KMS-11 (cell line): ENCODE measurements at regions not wholly inside any gene's neighbourhood (a gene's known extent, or its start where the extent isn't known, plus 50 kb on each side); places are given as distances from the start of the nearest gene placed in this dataset.

Experiments
- H2AFZ ChIP-seq: fragments of 200-600 bp; sonication (generic); 2 replicates; pipeline ENCODE4 v1.6.1; 2016; ENCODE audit warnings: antibody characterized with exemption, mixed run types, low read depth
- H3K27ac ChIP-seq: fragments of 200-600 bp; sonication (generic); 2 replicates; pipeline ENCODE4 v1.6.1; 2016; ENCODE audit warnings: mild to moderate bottlenecking, mixed run types
- H3K27me3 ChIP-seq: fragments of 200-600 bp; sonication (generic); 2 replicates; pipeline ENCODE4 v1.6.1; 2017; ENCODE audit warnings: mild to moderate bottlenecking, low read depth, mixed run types, moderate library complexity; ENCODE audit not compliant: insufficient read depth
- H3K36me3 ChIP-seq: fragments of 200-600 bp; sonication (generic); 2 replicates; pipeline ENCODE4 v1.6.1; 2017; ENCODE audit warnings: mild to moderate bottlenecking, mixed run types; ENCODE audit not compliant: insufficient read depth
- H3K4me1 ChIP-seq: fragments of 200-600 bp; sonication (generic); 2 replicates; pipeline ENCODE4 v1.6.1; 2016; ENCODE audit warnings: mild to moderate bottlenecking, low read depth, mixed run types; ENCODE audit not compliant: poor library complexity, severe bottlenecking
- H3K4me2 ChIP-seq: fragments of 200-600 bp; sonication (generic); 2 replicates; pipeline ENCODE4 v1.7.0; 2016; ENCODE audit warnings: mild to moderate bottlenecking, mixed run types
- H3K4me3 ChIP-seq: fragments of 200-600 bp; sonication (generic); IDR thresholded peaks from 2 replicates; pipeline ENCODE4 v1.6.1; 2017; ENCODE audit warnings: low read depth, low read length, mixed read lengths; ENCODE audit not compliant: insufficient read depth
- H3K79me2 ChIP-seq: fragments of 200-600 bp; sonication (generic); 2 replicates; pipeline ENCODE4 v1.6.1; 2016; ENCODE audit warnings: low read depth, mixed run types; ENCODE audit not compliant: insufficient read depth
- H3K9ac ChIP-seq: fragments of 200-600 bp; sonication (generic); 2 replicates; pipeline ENCODE4 v1.6.1; 2016; ENCODE audit warnings: mild to moderate bottlenecking, mixed run types
- H4K20me1 ChIP-seq: fragments of 200-600 bp; sonication (generic); 2 replicates; pipeline ENCODE4 v1.6.1; 2016; ENCODE audit warnings: mild to moderate bottlenecking, mixed run types; ENCODE audit not compliant: insufficient read depth
- TF ChIP-seq, protein P1 (sequence below): fragments of 200-600 bp; sonication (generic); conservative IDR thresholded peaks from 2 replicates; pipeline ENCODE4 v1.6.1; 2017; ENCODE audit warnings: low read depth, mild to moderate bottlenecking, antibody characterized with exemption, low read length, moderate library complexity, mixed read lengths

- TF ChIP-seq, protein P1, sequence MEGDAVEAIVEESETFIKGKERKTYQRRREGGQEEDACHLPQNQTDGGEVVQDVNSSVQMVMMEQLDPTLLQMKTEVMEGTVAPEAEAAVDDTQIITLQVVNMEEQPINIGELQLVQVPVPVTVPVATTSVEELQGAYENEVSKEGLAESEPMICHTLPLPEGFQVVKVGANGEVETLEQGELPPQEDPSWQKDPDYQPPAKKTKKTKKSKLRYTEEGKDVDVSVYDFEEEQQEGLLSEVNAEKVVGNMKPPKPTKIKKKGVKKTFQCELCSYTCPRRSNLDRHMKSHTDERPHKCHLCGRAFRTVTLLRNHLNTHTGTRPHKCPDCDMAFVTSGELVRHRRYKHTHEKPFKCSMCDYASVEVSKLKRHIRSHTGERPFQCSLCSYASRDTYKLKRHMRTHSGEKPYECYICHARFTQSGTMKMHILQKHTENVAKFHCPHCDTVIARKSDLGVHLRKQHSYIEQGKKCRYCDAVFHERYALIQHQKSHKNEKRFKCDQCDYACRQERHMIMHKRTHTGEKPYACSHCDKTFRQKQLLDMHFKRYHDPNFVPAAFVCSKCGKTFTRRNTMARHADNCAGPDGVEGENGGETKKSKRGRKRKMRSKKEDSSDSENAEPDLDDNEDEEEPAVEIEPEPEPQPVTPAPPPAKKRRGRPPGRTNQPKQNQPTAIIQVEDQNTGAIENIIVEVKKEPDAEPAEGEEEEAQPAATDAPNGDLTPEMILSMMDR: no peak
- H2AFZ ChIP-seq: no peak overlapping the region
- H3K79me2 ChIP-seq: no peaks in the 10 kb centered on the region
- no peaks in the 10 kb centered on the region for H3K4me1 ChIP-seq
- no peaks in the 10 kb centered on the region for H3K36me3 ChIP-seq
- no peak overlapping the region for H3K9ac ChIP-seq
- no peak overlapping the region for H3K4me3 ChIP-seq
- H3K4me2 ChIP-seq: no peak overlapping the region
- no peak overlapping the region for H3K27ac ChIP-seq
- peaks cover 21% of the 10 kb centered on the region; the same call in 1 of the 2 replicates for H3K27me3 ChIP-seq
- H4K20me1 ChIP-seq: no peaks in the 10 kb centered on the region
These were observed 245.1 kb downstream of the MIAT start for GRCh38 chr22:26902401-26903029.

- Histone ChIP-seq H3K36me3 (no peaks in the 10 kb centered on the region), H3K79me2 (no peaks in the 10 kb centered on the region), H3K4me2 (no peak overlapping the region), H4K20me1 (no peaks in the 10 kb centered on the region), H3K27me3 (peaks cover 22% of the 10 kb centered on the region; the same call in 1 of the 2 replicates), H3K4me1 (no peaks in the 10 kb centered on the region), H3K4me3 (no peak overlapping the region), H3K9ac (no peak overlapping the region), H3K27ac (no peak overlapping the region), H2AFZ (no peak overlapping the region)
- TF ChIP-seq, protein P1: no peak
These were observed 245.9 kb downstream of the MIAT start for GRCh38 chr22:26903030-26903856.

DNA sequence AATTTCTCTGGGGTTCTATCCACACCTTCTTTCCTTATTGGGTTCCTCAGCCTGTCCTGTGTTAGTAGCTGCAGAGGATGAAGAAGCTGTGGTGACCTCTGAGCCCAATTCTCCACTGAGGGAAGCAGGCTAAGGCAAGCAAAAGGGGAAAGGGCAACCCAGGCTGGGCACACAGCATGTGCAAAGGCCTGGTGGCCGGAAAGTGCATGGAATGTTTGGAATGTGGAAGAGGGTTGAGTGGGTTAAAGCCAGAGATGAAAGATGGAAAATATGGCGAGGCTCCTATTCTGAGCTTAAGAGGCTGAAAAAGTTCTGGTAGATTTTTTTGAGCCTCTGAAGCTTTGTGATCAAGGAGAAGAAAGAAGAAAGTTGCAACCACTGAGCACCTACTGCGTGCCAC, 247.1 kb downstream of the MIAT start:
- Histone ChIP-seq H3K36me3 (no peaks in the 10 kb centered on the region), H3K4me2 (no peak overlapping the region), H3K9ac (no peak overlapping the region), H3K79me2 (no peaks in the 10 kb centered on the region), H3K27ac (no peak overlapping the region), H2AFZ (no peak overlapping the region), H3K4me3 (no peak overlapping the region), H3K27me3 (peaks cover 22% of the 10 kb centered on the region; the same call in 1 of the 2 replicates), H3K4me1 (no peaks in the 10 kb centered on the region), H4K20me1 (no peaks in the 10 kb centered on the region)
- TF ChIP-seq, protein P1: no peak

DNA sequence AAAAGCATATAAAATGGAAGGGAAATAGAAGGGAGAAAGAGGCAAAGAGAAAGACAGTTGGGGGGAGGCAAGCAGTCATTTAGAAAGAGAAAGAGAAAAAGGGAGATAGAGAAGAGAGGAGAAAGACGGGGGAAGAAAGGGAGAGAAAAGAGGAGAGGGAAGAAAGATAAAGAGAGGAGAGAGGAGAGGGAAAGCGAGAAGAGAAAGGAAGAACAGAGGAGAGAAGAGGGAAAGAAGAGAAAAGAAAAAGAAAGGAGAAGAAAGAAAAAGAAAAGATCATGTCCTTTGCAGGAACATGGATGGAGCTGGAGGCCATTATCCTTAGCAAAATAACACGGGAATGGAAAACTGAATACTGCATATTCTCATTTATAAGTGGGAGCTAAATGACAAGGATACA, 247.7 kb downstream of the MIAT start:
- H4K20me1 ChIP-seq: no peaks in the 10 kb centered on the region
- no peak overlapping the region for H3K9ac ChIP-seq
- no peaks in the 10 kb centered on the region for H3K79me2 ChIP-seq
- H3K27me3 ChIP-seq: peaks cover 18% of the 10 kb centered on the region; the same call in 1 of the 2 replicates
- no peak overlapping the region for H3K27ac ChIP-seq
- H2AFZ ChIP-seq: no peak overlapping the region
- TF ChIP-seq, protein P1: no peak
- H3K4me1 ChIP-seq: no peaks in the 10 kb centered on the region
- H3K4me3 ChIP-seq: no peak overlapping the region
- no peaks in the 10 kb centered on the region for H3K36me3 ChIP-seq
- H3K4me2 ChIP-seq: no peak overlapping the region
